Psoas muscle (tissue), 7 donors: ENCODE measurements at regions not wholly inside any gene's neighbourhood (a gene's known extent, or its start where the extent isn't known, plus 50 kb on each side); places are given as distances from the start of the nearest gene placed in this dataset.

ENCODE experiments used
- ATAC-seq, 4 donors: fragments of 200-7000 bp; cut with Tn5 transposase; one replicate each; pipeline ENCODE4 v1.9.1; 2020; ENCODE audit warnings: moderate library complexity in 3 of 4, mild to moderate bottlenecking in 2 of 4
- DNase-seq, 2 donors: peaks; one replicate each; pipeline ENCODE4 v3.0.0-alpha.2; 2020
- H3K27ac ChIP-seq: fragments of 200-600 bp; one replicate; pipeline ENCODE4 v1.8.0; 2022
- H3K27me3 ChIP-seq, 3 donors: fragments of 200-600 bp in 1 of 3; one replicate each; pipeline versions ENCODE4 v1.6.1 to v1.8.0; 2013 to 2022; ENCODE audit warnings: low read length in 2 of 3, mild to moderate bottlenecking in 2 of 3, moderate library complexity in 1 of 3; ENCODE audit not compliant: insufficient read depth in 3 of 3
- H3K36me3 ChIP-seq, 2 donors: fragments of 200-600 bp in 1 of 2; one replicate each; pipeline versions ENCODE4 v1.6.1 to v1.8.0; 2013 to 2022; ENCODE audit warnings: low read depth in 1 of 2, mild to moderate bottlenecking in 1 of 2, moderate library complexity in 1 of 2; ENCODE audit not compliant: insufficient read depth in 1 of 2
- H3K4me1 ChIP-seq: fragments of 200-600 bp; one replicate; pipeline ENCODE4 v1.8.0; 2022
- H3K4me3 ChIP-seq: fragments of 200-600 bp; one replicate; pipeline ENCODE4 v1.8.0; 2022; ENCODE audit warnings: mild to moderate bottlenecking
- H3K9me3 ChIP-seq: fragments of 200-600 bp; one replicate; pipeline ENCODE4 v1.8.0; 2022
- WGBS, 3 donors: extraction: QIAGEN DNeasy Blood & Tissue Kit; methylation state at CpG; one replicate each; pipeline versions ENCODE4 v1.1.6 to v1.1.7; 2013; 5-methylcytosine and 5-hydroxymethylcytosine counted together
- intact Hi-C, 2 donors: fragments of 100-400 bp; cut with DNase I; formaldehyde crosslinking; loops; one replicate each; pipeline versions ENCODE4 v1.11.0 to v1.14.2; 2022
- TF ChIP-seq, protein P1 (sequence below): fragments of 200-600 bp; IDR thresholded peaks from one replicate; pipeline ENCODE4 v1.8.0; 2022; ENCODE audit warnings: antibody characterized with exemption
- donor health status: healthy with polysubstance abuse.
- donor health status: DM: no; HTN: no; CAD: no; lungs with moderate emphysema.
- donor health status: Bipolar disorder and iron deficiency.
- donor health status: healthy.
- donor health status: DM: yes; HTN: yes; CAD: no.
- donor health status: DM: no; HTN: no; CAD: no.
- donor health status: DM: yes; HTN: yes; CAD: no.

DNA sequence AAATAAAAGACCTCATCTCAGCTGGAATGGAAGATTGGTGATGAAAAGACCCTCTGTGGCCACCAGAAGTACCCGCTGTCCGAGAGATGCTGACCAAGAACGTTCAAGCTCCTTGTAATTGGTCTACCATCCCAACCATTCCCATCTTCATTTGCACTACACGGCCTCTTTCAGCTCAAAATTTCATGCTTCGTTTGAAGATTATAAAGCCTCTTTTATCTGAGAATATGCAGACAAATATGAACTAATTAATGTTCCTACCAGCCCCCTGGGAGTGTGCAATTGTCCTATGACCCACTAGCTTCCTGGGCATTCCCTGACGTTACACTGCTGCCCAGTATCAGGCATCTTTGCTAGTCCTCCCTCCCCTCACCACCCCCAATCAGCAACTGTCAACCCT is 583.7 kb downstream of the MID1IP1 start:
- no peak for ATAC-seq
- Histone ChIP-seq H3K27ac (no peak overlapping the region), H3K36me3 (no peaks in the 10 kb centered on the region), H3K4me1 (no peaks in the 10 kb centered on the region), H3K27me3 (peaks cover 0 to 34% (median 0%) of the 10 kb centered on the region in 3 donors), H3K4me3 (no peak overlapping the region), H3K9me3 (no peaks in the 10 kb centered on the region)
- intact Hi-C loops, result no loop called here
- WGBS, 3 donors, result 65 to 85% (median 84%) methylated on average over 6 of the region's 6 CpGs
- DNase-seq, result no peak
- TF ChIP-seq, protein P1, sequence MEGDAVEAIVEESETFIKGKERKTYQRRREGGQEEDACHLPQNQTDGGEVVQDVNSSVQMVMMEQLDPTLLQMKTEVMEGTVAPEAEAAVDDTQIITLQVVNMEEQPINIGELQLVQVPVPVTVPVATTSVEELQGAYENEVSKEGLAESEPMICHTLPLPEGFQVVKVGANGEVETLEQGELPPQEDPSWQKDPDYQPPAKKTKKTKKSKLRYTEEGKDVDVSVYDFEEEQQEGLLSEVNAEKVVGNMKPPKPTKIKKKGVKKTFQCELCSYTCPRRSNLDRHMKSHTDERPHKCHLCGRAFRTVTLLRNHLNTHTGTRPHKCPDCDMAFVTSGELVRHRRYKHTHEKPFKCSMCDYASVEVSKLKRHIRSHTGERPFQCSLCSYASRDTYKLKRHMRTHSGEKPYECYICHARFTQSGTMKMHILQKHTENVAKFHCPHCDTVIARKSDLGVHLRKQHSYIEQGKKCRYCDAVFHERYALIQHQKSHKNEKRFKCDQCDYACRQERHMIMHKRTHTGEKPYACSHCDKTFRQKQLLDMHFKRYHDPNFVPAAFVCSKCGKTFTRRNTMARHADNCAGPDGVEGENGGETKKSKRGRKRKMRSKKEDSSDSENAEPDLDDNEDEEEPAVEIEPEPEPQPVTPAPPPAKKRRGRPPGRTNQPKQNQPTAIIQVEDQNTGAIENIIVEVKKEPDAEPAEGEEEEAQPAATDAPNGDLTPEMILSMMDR, result no peak

DNA sequence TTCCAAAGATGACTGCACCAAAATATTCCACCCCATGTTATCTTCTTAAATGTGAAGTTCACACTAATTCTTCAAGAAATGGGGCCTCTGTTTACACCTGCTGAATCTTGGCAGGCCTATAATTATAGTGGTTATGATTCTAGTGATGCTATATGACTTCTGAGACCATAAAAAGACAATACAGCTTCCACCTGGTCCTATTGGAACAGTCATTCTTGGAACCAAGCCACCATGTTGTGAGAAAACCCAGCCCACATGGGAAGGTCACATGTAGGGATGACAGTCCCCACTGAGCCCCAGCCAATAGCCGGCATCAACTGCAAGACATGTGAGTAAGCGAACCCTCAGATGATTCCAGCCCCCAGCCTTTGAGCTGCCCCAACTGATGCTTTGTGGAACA is 587.5 kb downstream of the MID1IP1 start:
- intact Hi-C loops, result no loop called here
- ATAC-seq (no peak), DNase-seq (no peak)
- Histone ChIP-seq H3K4me1 (no peaks in the 10 kb centered on the region), H3K36me3 (no peaks in the 10 kb centered on the region), H3K27me3 (peaks cover 0 to 36% (median 0%) of the 10 kb centered on the region in 3 donors), H3K4me3 (no peak overlapping the region), H3K9me3 (no peaks in the 10 kb centered on the region), H3K27ac (no peak overlapping the region)
- TF ChIP-seq, protein P1, result no peak
- 84 to 100% (median 96%) methylated on average over 2 of the region's 2 CpGs for WGBS, 3 donors

DNA sequence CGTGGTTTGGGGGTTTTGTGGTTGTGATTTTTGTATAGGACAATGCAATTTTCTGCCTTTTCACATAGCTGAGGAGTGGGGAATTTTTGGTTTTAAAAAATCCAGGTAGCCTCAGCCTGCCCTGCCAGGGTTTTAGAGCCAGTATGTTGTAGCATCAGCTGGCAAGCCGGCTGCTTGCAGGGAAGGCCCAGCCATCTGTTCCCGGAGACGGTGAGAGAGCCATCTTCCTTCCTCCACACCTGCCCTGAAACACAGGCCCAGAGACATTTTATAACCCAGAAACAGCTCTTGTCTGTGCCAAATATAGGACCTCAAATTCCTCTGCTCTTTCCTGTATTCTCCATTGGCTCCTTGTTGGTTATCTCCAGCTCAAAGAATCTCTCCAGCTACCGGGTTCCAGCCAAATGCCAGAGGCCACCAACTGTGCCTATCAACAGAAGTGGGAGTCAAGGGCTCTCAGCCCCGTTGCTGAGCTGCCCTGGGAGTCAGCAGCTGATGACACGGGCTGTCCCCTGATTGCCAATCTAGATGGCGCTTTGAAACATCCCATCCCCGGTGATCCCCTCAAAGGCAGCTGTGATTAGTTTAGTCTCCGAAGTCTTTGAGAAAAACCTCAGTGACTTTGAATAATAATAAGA is 595.2 kb downstream of the MID1IP1 start:
- no peak for ATAC-seq
- DNase-seq, result no peak
- WGBS, 3 donors, result 61 to 68% (median 64%) methylated on average over 10 of the region's 10 CpGs
- TF ChIP-seq, protein P1, result no peak
- Histone ChIP-seq H3K4me1 (no peaks in the 10 kb centered on the region), H3K36me3 (no peaks in the 10 kb centered on the region), H3K4me3 (no peak overlapping the region), H3K9me3 (no peaks in the 10 kb centered on the region), H3K27ac (no peak overlapping the region), H3K27me3 (peaks cover 0 to 18% (median 0%) of the 10 kb centered on the region in 3 donors)
- intact Hi-C loops, result no loop called here

DNA sequence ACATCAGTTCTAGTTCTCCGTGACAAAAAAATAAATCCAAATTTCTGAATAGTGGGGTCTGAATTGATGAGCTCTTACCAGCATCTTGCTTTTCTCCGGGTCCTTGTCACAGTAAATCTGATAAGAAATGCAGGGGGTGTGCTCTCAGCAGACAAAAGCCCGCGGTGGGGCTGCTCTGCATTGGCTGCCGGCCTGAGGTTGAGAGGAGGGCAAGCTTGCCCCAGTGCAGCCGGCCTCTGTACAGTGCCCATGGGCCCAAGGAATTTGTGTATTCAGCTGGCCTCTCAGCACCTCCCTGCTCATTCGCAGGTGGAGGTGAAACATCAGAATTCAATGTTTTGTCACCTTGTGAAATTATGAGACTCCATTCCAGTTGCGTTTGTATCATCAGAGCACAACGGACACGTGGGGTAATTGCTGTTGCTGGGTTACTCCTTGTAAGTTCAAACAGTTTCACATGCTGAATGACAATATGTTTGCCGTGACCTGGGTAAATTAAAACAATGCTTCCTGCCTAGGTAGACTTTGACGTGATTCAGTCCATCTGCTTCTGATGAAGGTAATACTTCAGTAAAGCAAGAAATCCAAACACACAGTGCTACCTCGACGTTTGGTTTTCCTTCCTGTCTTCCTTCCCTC is 596.4 kb downstream of the MID1IP1 start:
- DNase-seq, result no peak
- Histone ChIP-seq H3K9me3 (no peaks in the 10 kb centered on the region), H3K4me3 (no peak overlapping the region), H3K4me1 (no peaks in the 10 kb centered on the region), H3K27ac (no peak overlapping the region), H3K27me3 (peaks cover 0 to 18% (median 0%) of the 10 kb centered on the region in 3 donors), H3K36me3 (no peaks in the 10 kb centered on the region)
- intact Hi-C loops, result no loop called here
- ATAC-seq, result no peak
- whole genome bisulfite sequencing, 3 donors, result 74 to 90% (median 85%) methylated on average over 14 of the region's 14 CpGs
- TF ChIP-seq, protein P1, result no peak
